ENCODE measurements at regions not wholly inside any gene's neighbourhood (a gene's known extent, or its start where the extent isn't known, plus 50 kb on each side); places are given as distances from the start of the nearest gene placed in this dataset.
"Not testable (repeated sequence)": the region's sequence is repeated elsewhere in the genome, so short reads cannot be mapped to it uniquely, and the experiment has no call there.

DNA sequence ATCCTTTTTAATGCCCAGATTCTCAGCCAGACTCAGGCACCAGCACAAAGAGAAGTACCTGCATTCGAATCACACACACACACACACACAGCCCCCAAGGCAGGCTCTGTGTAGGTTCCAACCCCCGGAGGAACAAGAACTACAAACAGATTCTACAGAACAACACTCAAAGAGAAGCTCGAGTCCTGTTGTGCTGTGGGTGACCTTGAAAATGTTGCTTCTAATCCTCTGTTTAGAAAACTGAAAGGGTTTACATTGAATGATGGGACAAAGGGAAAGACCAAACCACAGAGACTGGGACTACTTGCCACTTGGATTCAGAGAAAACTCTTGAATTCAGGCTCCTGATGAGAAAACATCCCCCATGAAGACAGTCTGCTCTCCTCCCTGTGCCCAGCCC lies 568.8 kb upstream of the C16orf82 start:
- no peak for DNase-seq (ENCODE audit: low read depth)

DNA sequence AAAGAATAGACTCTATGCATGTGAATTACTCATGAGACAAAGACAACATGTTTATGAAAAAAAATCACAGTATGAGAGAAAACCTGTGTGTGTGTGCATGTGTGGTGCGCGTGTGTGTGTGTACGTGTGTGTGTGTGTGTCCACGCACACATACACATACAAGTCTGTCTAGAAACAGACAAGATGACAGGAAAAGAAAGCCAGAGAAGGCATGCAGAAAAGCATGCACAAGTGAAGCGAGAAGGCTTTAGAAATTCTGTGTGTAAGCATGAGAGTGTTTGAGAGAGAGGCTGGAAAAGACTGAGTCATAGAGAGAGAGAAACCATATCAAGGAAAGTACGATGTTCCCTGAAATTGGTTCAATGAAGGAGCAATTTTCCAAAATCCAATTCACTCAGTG lies 566.4 kb upstream of the C16orf82 start:
- no peak for DNase-seq (ENCODE audit: low read depth)

DNA sequence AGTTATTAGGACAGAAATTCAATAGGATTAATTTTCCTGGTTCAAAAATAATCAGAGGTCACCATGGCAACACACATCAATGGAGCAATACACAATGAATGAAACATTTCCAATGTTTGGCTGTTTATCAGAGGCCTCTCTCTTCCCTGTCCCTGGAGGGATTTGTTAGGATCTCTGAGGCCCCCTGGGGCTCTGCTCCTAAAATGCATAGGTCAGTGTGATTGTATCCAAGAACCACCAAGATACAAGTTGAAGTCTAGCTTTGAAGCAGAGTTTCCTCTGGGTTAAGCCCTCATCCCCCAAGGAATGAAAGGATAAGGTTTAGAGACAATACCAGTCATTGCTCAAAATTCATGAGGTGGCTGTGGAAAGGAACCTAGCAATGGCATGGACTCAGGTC lies 561.2 kb upstream of the C16orf82 start:
- DNase-seq (ENCODE audit: low read depth): no peak

DNA sequence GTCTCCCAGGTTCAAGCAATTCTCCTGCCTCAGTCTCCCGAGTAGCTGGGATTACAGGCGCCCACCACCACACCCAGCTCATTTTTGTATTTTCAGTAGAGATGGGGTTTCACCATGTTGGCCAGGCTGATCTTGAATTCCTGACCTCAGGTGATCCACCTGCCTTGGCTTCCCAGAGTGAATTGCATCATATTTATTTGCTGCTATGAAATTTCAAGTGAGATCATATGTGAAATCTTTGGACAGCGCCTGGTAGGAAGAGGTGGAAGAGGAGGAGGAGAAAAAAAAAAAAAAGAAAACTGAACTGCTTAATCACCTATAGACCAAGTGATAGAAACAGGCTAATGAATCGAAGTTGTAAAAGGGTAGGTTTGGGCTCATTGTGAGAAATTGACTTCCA lies 557.8 kb upstream of the C16orf82 start:
- DNase-seq (ENCODE audit: low read depth): not testable (repeated sequence)

DNA sequence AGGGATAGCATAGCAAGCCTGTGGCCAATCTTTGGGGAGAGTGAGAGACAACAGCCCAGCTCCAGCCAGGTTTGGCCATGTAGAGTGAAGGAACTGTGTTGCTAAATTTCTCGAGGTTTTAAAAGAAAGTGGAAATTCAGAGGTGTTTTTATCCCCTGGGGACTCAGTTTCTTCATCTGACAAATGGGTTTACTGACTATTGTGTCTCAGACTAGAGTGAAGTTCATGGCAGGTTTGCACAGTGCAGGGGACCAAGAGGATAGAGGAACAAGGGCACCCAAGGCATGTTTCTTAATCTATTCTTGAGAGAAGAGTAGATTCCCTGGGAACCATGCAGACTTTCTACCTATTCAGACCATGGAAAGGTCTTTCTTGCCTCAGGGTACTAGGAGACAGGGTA lies 555.8 kb upstream of the C16orf82 start:
- DNase-seq (ENCODE audit: low read depth): no peak

DNA sequence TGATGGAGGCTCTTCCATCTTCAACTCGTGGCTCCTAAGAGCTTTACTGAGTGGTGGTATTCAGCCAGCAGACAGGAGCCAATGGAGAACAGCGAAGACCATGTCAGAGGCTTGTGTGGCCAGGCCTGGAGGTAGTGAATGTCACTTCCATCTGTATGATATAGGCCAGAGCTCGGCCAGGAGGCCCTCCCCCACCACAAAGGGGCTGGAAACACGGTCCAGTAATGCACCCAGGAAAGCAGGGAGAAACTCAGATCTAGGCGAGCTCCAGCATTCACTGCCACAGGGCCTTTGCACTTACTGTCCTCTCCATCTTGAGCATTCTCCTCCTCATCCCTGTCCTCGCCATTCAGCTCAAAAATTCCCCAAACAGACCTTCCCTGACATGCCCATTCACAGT lies 555.3 kb upstream of the C16orf82 start:
- DNase-seq (ENCODE audit: low read depth): no peak

DNA sequence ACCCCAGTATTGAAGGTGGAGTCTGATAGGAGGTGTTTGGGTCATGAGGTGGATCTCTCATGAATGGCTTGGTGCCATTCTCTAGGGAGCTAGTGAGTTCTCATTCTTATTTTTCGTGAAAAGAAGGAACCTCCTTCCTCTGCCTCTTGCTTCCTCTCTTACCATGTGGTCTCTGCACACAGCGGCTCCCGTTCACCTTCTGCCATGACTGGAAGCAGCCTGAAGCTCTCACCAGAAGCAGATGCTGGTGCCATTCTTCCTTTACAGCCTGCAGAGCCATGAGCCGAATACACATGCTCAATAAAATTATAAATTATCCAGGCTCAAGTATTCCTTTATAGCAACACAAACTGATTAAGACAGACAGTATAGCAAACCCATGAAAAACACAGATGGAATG lies 545.1 kb upstream of the C16orf82 start:
- no peak for DNase-seq (ENCODE audit: low read depth)

DNA sequence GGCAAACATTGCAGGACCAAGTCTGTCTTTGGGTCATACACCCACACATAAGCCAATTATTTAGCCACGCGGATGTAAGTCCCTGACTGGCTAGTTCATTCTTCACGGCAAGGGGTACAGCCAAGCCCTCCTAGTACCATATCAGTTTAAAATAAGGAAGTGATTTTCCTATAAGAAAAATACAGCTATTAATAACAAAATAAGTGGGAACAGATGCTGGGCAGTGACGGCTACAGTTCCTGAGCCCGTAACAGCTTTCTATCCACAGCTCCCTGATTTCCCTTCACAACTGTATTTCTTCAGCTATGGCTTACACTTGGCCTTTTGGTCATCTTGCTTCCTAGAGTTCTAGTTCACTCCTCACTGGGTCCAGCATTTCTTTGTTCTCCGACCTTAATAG lies 542.4 kb upstream of the C16orf82 start:
- DNase-seq (ENCODE audit: low read depth): no peak

DNA sequence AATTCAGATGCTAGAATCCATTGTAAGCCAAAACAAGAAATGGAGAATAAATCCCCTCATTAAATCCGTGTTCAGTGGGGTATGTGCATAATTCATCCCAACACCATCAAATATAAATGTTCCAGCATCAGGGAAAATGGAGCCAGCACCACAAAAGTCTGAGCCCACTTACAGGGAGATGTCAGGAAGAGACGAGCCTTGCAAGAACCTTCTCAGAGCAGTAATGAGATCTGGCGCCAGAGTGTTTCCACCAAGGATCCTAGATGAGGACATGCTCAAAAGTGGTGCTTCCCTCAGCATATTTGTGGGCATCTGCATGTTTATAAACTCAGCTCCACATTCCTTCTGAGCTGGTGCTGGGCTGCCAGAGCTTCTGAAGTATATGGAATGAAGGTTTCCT lies 541.9 kb upstream of the C16orf82 start:
- no peak for DNase-seq (ENCODE audit: low read depth)

DNA sequence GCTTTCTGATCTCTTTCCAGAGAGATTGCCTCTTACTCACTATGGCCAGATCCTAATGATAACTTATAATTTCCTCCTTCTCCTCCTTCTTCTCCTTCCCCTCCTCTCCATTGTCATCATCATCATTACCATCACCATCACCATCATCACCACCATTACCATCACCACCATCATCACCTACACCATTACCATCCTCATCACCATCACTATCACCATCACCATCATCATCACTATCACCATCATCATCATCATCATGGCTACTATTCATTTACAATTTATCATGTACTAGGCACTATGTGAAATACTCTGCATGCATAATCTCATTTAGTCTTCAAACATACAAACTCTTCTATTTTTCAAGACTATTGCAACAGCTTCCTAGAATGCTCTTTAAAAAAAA lies 540.9 kb upstream of the C16orf82 start:
- DNase-seq (ENCODE audit: low read depth): no peak

DNA sequence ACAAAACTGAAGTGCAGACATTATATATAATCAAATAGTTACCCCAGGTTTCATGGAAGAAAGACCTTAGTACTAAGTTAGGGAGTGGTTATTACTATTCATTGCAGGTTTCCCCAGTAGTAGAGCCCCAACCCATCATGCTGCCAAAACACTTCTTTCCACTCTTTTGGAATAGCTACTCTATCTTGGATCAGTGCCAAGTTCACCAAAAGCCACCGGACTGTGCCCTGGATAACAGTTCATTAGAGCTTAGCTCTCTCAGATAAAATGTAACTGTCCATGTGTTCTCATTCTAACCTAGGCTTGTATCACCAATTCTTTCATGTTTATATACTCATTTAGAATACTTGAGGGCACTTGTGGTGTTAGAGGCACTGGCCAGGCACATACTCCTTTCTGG lies 540.1 kb upstream of the C16orf82 start:
- DNase-seq (ENCODE audit: low read depth): no peak

DNA sequence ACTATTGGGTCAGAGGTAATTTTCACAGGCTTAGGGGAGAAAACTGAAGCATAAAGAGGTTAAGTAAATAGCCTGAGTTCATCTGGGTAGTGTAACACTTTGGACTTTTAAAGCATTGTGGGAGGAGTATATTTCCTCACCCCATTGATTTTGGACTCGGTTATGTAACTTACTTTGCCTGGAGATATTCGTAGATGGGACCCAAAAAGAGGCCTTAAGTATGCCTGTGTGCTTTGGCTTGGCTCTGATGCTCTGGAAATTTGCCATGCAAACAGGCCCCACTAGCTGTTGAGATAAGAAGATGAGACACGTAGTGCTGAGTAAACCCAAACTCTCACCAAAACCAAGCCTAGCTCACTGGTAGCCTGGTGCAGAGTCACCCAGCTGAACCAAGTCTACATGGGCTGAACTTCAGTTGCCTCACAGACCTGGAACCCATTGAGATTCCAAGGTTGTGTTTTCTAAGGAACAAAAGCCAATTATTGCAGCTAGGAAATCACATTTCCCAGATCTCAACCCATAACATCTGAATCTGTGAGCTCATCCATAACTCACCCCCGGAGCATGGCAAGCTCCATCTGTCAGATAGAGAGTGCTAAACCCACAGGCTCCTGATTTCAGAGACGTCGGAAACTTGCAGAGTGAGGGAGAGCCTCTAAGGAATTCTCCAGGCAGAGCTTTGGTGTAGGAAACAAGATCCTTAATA lies 536.0 kb upstream of the C16orf82 start:
- no peak for DNase-seq (ENCODE audit: low read depth)

DNA sequence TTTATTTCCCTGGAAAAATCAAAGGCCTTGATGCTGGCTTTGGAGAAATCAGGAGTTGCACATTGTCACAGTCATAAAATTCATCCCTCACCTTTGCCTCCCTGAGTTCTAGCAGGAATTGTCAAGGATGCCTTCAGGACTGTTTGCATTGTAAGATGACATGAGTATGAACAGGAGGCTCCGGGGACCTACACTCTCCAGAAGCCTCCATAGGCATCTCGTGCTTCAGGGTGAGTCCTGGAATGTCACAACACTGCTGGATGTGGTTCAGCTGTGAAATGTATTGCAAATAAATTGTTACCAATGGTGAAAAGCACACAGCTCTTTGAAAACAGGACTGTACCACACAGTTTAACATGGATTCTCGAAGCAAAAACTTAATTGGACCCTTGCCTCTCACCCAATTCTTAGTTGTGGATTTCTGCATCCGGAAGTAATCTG lies 535.4 kb upstream of the C16orf82 start:
- DNase-seq (ENCODE audit: low read depth): no peak

DNA sequence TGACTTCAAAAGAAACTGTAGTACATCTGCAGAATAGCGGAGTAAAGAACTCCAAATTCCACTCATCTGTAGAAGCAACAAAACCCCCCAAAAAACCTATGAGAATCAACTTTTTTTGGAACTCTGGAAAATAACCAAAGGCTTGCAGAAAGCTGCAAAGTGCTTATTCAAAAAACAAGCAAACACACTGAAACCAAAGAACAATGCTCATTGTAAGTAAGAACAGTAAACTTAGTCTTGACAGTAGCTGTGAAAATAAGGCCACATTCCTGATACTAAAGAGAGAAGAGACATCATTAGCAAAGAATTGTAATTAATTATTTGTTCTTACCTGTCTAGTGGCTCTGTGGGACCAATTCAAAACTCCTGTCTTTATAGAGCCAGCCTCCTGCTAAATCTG lies 534.3 kb upstream of the C16orf82 start:
- no peak for DNase-seq (ENCODE audit: low read depth)

DNA sequence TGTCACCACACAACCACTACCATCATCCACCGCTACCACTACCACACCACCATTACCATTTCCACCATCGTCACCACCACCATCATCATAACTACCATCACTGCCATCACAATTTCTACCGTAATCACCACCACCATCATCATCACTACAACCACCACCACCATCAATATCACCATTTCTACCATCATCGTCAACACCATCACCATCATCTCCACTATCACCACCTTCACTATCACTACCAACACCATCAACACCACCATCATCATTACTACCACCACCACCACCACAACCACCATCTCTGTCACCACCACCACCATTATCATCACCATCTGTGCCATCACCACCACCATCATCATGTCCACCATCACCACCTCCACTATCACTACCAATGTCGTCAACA lies 524.5 kb upstream of the C16orf82 start:
- no peak for DNase-seq (ENCODE audit: low read depth)

DNA sequence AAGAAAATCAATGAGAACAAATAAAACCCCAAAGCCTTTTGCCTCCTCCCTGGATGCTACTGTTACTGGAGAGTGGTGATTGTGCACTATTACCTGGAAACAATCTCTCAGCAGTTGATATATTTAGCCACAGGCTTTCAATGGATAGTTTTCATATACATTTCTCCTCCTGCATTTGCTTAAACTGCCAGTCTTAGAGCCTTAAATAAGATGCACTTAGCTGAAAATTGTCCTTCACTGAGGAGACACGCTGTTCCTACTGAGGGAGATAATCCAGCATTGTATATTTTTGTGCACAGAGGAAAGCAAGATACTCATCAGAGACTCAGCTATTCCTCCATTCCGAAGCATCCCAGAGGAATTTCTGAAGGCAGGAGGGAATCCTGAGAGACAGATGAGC lies 520.2 kb upstream of the C16orf82 start:
- DNase-seq (ENCODE audit: low read depth): no peak

DNA sequence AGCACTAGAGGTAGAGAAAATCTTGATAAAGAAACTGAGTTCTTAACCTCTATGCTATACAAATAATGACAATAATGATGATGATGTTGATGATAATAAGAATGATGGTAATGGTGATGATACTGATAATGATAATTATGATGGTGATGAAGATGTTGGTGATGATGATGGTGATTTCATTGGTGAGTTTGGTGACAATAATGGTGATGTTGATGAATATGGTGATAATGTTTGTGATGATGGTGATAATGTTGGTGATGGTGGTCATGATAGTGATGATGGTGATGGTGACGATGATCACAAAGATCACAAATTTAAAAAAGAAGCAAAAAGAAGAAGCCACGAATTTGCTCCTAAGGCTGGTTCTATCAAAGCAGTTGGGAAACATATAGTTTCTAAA lies 519.0 kb upstream of the C16orf82 start:
- DNase-seq (ENCODE audit: low read depth): no peak

DNA sequence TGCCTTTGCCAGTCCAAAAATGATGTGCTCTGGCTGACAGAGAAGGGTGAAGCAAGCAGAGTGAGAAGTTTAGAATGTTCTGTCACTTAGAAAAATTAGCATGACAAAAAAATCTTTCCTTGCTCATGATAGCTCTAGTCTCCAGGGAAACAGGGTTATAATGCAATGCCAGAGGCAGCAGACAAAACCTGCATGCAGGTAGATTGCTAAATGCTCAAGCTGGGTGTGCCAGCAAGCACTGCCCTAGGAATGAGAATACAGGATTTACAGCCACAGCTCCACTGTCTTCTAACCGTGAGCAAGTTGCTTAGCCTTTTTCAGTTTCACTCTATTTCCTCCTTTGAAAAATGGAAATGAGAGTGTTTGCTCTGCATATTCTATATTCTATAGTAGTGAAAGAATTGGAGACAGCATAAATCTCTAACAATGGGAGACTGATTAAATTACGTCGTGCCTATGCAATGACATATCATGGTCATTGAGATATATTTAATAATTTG lies 516.6 kb upstream of the C16orf82 start:
- DNase-seq (ENCODE audit: low read depth): no peak

DNA sequence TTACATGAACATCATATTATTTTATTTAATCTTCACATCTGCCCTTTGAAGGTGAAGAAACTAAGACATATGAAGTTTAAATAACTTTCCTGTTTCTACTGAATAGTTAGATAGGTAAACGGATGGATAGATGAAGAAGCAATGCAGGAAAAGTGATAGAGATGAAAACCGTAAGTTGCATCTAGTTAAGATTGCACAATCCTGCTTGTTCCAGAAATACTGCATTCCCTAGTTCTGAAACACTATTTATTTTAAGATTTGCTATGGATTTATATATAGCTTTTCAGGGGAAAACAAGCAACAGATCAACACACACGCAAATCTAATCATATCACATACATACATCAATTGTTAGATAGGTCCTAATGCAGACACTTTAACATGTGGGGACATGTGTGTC lies 512.7 kb upstream of the C16orf82 start:
- no peak for DNase-seq (ENCODE audit: low read depth)

DNA sequence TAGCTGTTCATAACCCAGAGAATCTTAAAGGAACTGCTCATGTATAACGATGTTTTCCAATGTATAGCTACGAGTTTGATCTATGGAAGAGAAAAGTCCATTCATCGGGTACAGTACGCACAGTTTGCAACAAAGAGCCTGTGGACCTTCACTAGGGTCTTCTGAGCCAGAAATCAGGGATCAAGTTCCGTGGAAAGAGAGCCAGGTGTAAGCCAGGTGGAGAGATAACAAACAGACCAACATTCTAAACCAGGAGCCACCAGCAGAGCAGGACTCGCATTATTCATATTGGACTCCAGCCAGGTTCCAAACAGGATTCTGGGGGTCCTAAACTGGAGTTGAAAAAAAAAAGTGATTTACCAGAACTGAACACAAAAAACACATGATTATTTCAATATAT lies 505.4 kb upstream of the C16orf82 start:
- no peak for DNase-seq (ENCODE audit: low read depth)

DNA sequence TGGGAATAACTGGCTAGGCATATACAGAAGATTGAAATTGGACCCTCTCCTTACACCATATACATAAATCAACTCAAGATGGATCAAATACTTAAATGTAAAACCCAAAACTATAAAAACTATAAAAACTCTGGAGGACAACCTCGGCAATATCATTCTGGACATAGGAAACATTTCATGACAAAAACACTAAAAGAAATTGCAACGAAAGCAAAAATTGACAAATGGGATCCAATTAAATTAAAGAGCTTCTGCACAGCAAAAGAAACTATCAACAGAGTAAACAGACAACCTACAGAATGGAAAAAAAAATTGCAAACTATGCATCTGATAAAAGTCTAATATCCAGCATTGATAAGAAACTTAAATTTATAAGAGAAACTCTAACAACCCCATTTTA lies 503.7 kb upstream of the C16orf82 start:
- DNase-seq (ENCODE audit: low read depth): no peak

DNA sequence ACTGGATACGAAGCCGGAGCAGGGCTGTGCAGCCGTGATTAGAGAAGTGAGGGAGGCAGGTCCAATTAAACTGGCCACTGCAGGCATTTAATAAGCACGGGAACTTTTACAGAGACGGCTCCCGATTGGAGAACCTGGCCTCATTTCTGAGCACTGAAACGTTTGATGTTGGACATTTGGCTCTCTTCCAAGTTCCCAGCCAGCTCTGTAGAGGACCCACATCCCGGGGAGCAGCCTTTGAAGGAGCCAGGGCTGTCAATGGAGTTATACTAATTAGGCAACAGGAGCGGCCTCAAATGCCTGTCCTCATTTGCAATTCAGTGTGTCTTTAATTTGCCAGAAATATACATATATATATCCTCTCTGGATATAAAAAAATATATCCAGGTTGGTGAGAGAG lies 499.4 kb upstream of the C16orf82 start:
- no peak for DNase-seq (ENCODE audit: low read depth)

DNA sequence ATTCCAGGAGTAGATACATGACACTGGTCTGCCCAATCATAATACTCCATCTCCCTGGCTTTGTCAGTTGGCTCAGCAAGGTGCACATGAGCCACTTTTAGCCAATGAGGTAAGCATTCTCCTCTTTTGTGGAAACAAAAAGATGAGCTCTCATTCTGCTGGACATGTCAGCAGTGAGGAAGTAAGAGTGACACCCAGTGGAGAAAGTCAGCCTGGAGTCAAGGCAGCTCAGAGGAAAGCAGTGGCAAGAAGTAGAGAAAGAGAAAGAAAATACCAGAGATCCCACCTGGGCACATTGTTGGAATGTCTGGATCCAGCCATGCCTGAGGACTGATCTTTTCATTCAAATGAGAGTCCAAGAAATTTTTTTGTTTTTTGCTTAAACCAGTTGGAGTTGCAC lies 496.9 kb upstream of the C16orf82 start:
- peak; percentile 9 for DNase-seq (ENCODE audit: low read depth)

DNA sequence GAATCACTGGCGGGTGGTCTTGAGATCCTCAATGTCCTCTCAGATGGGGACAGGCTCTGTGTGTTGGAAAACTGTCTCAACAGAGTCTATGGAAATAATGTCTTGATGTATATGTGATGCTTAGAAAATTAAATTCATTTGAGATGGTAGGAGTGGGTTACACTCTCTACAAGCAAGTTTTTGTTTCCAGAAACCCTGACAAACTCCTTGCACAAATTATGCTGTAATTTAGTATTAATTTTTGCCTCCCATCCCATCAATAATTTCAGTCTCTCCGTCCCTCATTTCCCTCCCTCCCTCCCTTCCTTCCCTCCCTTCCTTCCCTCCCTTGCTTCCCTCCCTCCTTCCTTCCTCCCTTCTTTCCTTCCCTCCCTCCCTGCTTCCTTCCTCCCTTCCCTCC lies 488.0 kb upstream of the C16orf82 start:
- DNase-seq (ENCODE audit: low read depth): no peak

Measured in HT1080 (cell line).